ENCODE measurements at regions not wholly inside any gene's neighbourhood (a gene's known extent, or its start where the extent isn't known, plus 50 kb on each side); places are given as distances from the start of the nearest gene placed in this dataset.

DNA sequence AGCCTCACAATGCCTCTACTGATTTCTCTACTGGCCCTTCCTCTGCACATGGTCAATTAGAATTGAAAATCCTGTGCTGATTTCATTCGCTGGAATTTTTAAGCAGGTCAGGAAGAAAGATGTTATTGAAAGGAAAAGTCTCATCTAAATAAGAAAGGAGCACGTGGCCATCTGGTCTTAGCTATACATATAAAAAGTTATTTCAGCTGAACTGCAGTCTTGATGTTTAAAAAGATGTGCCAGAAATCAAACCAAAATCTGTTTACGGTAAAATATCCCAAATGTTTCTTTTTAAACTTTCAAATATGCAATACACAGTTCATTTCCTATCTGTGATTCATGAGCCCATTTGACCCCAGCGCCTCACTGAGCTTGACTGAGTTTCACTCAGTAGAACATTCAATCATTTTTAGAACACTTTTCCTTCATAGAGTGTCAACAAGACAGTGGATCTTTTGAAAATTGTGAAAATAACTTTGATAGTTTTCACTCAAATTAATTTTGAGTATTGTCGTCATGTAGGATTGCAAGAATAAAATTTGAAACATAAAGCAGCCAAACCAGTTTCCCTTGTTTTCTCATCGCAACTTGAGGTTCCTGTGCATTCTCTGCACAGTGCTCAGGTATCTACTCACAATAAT is 293.6 kb downstream of the PTPRC start:
- Mint-ChIP-seq H3K36me3 (ENCODE audit: insufficient read depth in 2 of 2) (no peaks in the 10 kb centered on the region), H3K27ac (peak overlapping the region; percentile 85), H3K9me3 (no peaks in the 10 kb centered on the region), H3K4me1 (ENCODE audit: low read depth) (peaks cover 35% of the 10 kb centered on the region), H3K27me3 (ENCODE audit: low read depth) (no peaks in the 10 kb centered on the region), H3K4me3 (peak overlapping the region; percentile 74 to 93)
- ATAC-seq (replicated peaks in 1 of 2) (no peak), DNase-seq (peak in 1 of 2 donors; percentile 15)

DNA sequence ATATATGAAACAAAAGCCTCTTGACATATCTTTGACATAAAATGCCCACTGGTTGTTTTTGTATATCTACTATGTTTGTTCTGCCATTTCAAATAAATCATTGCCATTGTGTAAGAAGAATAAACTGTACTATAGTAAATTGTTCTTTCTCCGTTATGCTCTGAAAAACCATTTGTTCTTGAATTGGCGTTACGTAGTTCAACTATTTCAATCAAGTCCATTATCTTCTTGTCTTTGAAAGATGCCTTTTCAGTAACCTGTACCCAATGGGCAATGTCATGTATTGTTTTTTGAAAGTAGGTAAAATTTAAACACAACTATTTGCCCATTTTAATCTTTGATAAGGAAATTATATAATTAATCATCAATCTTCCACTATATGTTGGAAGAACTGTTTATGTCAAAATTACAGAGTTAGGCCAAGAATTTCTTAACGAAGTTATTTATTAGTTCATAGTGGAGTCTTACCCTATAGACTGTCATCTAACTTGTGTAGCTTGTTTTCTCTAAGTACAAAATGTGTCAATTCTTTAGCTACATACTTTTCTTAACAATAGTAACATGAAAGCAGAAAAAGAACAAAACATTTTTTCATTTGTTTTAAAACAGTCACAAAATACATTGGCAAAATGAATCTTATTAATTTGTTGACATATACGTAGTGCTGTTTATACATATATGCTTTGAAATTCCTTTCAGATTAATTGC is 294.8 kb downstream of the PTPRC start:
- no peaks in the 10 kb centered on the region for H3K36me3 Mint-ChIP-seq (ENCODE audit: insufficient read depth in 2 of 2)
- no peaks in the 10 kb centered on the region for H3K9me3 Mint-ChIP-seq
- H3K4me3 Mint-ChIP-seq, result no peak overlapping the region
- H3K27me3 Mint-ChIP-seq (ENCODE audit: low read depth), result no peaks in the 10 kb centered on the region
- no peak for DNase-seq
- no peak overlapping the region for H3K27ac Mint-ChIP-seq
- no peak for ATAC-seq (replicated peaks in 1 of 2)
- H3K4me1 Mint-ChIP-seq (ENCODE audit: low read depth), result peaks cover 39% of the 10 kb centered on the region

- H3K9me3 Mint-ChIP-seq, result no peaks in the 10 kb centered on the region
- H3K27ac Mint-ChIP-seq, result no peak overlapping the region
- peaks cover 32% of the 10 kb centered on the region for H3K4me1 Mint-ChIP-seq (ENCODE audit: low read depth)
- no peaks in the 10 kb centered on the region for H3K36me3 Mint-ChIP-seq (ENCODE audit: insufficient read depth in 2 of 2)
- no peak for DNase-seq
- no peak for ATAC-seq (replicated peaks in 1 of 2)
- H3K27me3 Mint-ChIP-seq (ENCODE audit: low read depth), result no peaks in the 10 kb centered on the region
- no peak overlapping the region for H3K4me3 Mint-ChIP-seq
Measured at GRCh38 chr1:198934426-198934825, 295.6 kb downstream of the PTPRC start.

DNA sequence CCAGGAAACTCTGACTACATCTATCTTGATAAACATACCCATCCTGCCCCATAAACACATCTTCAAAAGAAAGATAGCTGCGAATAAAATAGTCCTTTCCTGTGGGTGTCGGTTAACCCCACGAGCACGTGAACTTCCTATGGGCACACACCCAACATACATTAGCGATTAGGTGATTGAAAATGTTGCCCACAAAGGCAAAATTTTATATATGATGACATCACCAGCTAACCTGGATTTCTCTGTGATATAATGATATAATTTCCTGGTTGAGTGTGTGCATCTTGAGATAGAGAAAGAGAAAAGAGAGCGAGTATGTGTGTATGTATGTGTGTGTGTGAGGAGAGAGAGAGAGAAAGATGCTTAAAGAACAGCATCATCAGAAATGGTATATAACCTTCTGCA is 296.1 kb downstream of the PTPRC start:
- Mint-ChIP-seq H3K4me1 (ENCODE audit: low read depth) (peaks cover 27% of the 10 kb centered on the region), H3K36me3 (ENCODE audit: insufficient read depth in 2 of 2) (no peaks in the 10 kb centered on the region), H3K27ac (no peak overlapping the region), H3K9me3 (no peaks in the 10 kb centered on the region), H3K27me3 (ENCODE audit: low read depth) (no peaks in the 10 kb centered on the region), H3K4me3 (no peak overlapping the region)
- peak; percentile 44 to 52 for DNase-seq
- ATAC-seq (replicated peaks in 1 of 2), result peak; percentile 48 to 55

DNA sequence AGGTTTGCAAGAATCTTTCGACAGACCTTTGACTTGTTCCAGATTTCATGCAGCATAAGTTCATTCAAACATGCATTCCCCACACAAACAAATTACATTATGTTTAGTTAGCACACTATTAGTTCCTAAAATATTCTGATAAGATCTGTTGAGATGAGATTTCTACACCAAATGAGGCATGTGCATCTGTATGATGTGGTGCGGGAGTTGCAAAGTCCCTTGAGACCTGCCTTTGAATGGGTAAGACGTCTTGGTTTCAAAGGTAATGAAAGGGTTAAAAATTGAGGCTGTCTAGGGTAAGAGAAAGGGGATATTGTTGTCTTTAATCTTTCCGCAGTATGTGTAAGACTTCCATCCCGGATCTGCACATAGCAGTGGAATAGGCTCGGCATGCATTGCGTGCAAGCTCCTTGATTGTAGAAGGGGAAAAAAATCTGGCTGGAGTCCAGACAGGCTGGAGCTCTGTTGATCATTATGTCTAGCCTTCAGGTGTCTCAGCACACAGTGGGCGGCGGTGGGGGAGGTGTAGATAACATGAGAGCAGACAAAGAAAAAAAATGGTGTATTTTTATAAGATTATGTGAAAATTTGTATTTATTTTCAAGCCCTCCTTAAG is 296.6 kb downstream of the PTPRC start:
- Mint-ChIP-seq H3K9me3 (no peaks in the 10 kb centered on the region), H3K27me3 (ENCODE audit: low read depth) (no peaks in the 10 kb centered on the region), H3K36me3 (ENCODE audit: insufficient read depth in 2 of 2) (no peaks in the 10 kb centered on the region), H3K4me1 (ENCODE audit: low read depth) (peaks cover 23% of the 10 kb centered on the region), H3K27ac (no peak overlapping the region), H3K4me3 (no peak overlapping the region)
- DNase-seq (peak; percentile 55 to 63), ATAC-seq (replicated peaks in 1 of 2) (peak; percentile 17 to 36)

GRCh38 chr1:198936371-198937083 is 297.7 kb downstream of the PTPRC start:
- H3K4me3 Mint-ChIP-seq, result no peak overlapping the region
- peaks cover 0 to under 1% of the 10 kb centered on the region in 2 donors for H3K36me3 Mint-ChIP-seq (ENCODE audit: insufficient read depth in 2 of 2)
- peaks cover 23% of the 10 kb centered on the region for H3K4me1 Mint-ChIP-seq (ENCODE audit: low read depth)
- H3K9me3 Mint-ChIP-seq, result no peaks in the 10 kb centered on the region
- H3K27ac Mint-ChIP-seq, result peak overlapping the region; percentile 82
- no peak for ATAC-seq (replicated peaks in 1 of 2)
- no peaks in the 10 kb centered on the region for H3K27me3 Mint-ChIP-seq (ENCODE audit: low read depth)
- DNase-seq, result no peak

DNA sequence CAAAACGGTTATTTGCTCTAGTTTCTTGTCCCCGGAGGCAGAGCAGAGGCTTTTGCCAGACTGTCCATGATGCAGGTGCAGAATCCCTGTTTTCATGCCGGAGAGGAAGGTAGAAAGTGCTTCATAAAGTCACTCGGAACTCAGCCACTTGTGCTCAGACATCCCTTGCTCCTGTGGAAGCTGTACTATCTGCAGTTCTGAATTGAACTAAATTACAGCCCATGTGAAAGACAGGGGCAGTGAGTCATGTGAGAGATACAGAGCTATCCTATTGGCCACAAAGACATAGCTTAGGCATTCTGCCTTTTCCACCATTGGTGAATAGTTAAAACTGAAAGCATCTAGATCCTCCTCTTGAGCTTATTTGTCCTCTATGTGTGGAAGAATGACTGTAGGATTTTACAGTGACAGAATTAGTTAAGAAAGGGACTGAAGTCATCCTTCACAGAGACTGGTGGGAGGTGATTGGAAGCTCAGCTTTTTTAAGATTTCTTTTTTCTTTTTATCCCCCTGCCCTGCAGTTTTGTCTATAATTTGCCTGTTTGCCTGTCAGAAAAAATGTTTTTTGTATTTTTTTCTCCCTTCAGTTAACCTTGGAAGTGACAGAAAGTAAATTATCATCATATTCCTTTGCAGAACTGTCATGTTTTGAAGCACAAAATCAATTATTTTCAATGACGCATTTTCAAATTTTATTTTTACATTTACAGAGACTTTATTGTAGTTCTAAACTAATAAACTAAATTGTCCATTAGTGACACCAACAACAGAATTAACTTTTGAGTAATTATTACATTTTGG is 298.6 kb downstream of the PTPRC start:
- Mint-ChIP-seq H3K4me3 (no peak overlapping the region), H3K4me1 (ENCODE audit: low read depth) (peaks cover 20% of the 10 kb centered on the region), H3K27ac (peak overlapping the region; percentile 82), H3K27me3 (ENCODE audit: low read depth) (no peaks in the 10 kb centered on the region), H3K9me3 (no peaks in the 10 kb centered on the region), H3K36me3 (ENCODE audit: insufficient read depth in 2 of 2) (peaks cover 0 to 2% of the 10 kb centered on the region in 2 donors)
- ATAC-seq (replicated peaks in 1 of 2) (peak; percentile 95 to 96), DNase-seq (peak; percentile 44 to 49)

DNA sequence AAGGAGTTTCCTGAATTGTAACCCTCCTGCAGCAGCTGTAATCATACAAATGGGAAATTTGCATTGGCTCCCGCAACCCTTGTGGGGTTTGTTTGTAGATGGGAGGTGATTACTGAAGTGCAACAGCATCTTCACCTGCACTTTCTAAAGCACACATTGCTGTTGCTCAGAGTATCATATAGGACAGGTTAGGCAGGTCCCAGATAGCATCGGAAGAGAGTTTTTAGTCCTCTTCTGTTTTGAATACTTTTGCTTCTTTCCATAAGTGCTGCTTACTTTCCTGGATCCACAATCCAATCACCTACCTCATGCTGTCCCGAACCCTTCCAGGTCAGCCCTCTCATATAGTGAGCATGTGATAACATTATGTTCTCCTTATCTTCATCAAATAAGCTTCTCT is 300.4 kb downstream of the PTPRC start:
- H3K9me3 Mint-ChIP-seq, result no peaks in the 10 kb centered on the region
- DNase-seq, result no peak
- ATAC-seq (replicated peaks in 1 of 2), result no peak
- no peaks in the 10 kb centered on the region for H3K27me3 Mint-ChIP-seq (ENCODE audit: low read depth)
- H3K4me1 Mint-ChIP-seq (ENCODE audit: low read depth), result peaks cover 10% of the 10 kb centered on the region
- H3K36me3 Mint-ChIP-seq (ENCODE audit: insufficient read depth in 2 of 2), result peaks cover 0 to 2% of the 10 kb centered on the region in 2 donors
- no peak overlapping the region for H3K4me3 Mint-ChIP-seq
- H3K27ac Mint-ChIP-seq, result no peak overlapping the region

DNA sequence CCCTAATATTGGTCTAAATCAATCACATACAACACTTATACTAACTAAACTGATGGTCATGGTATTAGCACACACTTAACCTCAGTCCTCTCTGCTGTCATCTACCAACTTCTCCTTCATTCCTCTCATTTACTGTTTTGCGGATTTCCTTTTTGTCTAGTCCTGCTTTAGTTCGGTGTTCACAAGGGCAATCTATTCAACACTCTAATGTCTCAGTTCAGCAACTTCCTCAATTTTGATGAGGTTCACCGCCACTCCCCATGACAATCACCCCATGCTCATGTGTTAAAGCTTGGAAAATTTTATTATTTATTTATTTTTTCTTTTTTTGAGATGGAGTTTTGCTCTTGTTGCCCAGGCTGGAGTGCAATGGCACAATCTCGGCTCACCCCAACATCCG is 301.1 kb downstream of the PTPRC start:
- Mint-ChIP-seq H3K27me3 (ENCODE audit: low read depth) (no peaks in the 10 kb centered on the region), H3K4me3 (no peak overlapping the region), H3K36me3 (ENCODE audit: insufficient read depth in 2 of 2) (peaks cover 0 to 2% of the 10 kb centered on the region in 2 donors), H3K9me3 (no peaks in the 10 kb centered on the region), H3K4me1 (ENCODE audit: low read depth) (peaks cover 10% of the 10 kb centered on the region), H3K27ac (no peak overlapping the region)
- no peak for ATAC-seq (replicated peaks in 1 of 2)
- DNase-seq, result no peak

- ATAC-seq (replicated peaks in 1 of 2), result no peak
- Mint-ChIP-seq H3K27ac (no peak overlapping the region), H3K27me3 (ENCODE audit: low read depth) (no peaks in the 10 kb centered on the region), H3K4me3 (no peak overlapping the region), H3K9me3 (no peaks in the 10 kb centered on the region), H3K4me1 (ENCODE audit: low read depth) (peaks cover 6% of the 10 kb centered on the region), H3K36me3 (ENCODE audit: insufficient read depth in 2 of 2) (peaks cover 0 to 2% of the 10 kb centered on the region in 2 donors)
- DNase-seq, result no peak
Measured at GRCh38 chr1:198942466-198942865, 303.6 kb downstream of the PTPRC start.

- ATAC-seq (replicated peaks in 1 of 2) (no peak), DNase-seq (no peak)
- Mint-ChIP-seq H3K9me3 (no peaks in the 10 kb centered on the region), H3K27ac (no peak overlapping the region), H3K4me3 (no peak overlapping the region), H3K4me1 (ENCODE audit: low read depth) (no peaks in the 10 kb centered on the region), H3K27me3 (ENCODE audit: low read depth) (no peaks in the 10 kb centered on the region), H3K36me3 (ENCODE audit: insufficient read depth in 2 of 2) (peaks cover 0 to 2% of the 10 kb centered on the region in 2 donors)
Measured at GRCh38 chr1:198943484-198944187, 304.8 kb downstream of the PTPRC start.

GRCh38 chr1:198947456-198947855 is 308.6 kb downstream of the PTPRC start:
- H3K9me3 Mint-ChIP-seq, result no peaks in the 10 kb centered on the region
- ATAC-seq (replicated peaks in 1 of 2), result no peak
- no peak for DNase-seq
- H3K27ac Mint-ChIP-seq, result no peak overlapping the region
- no peaks in the 10 kb centered on the region for H3K36me3 Mint-ChIP-seq (ENCODE audit: insufficient read depth in 2 of 2)
- no peaks in the 10 kb centered on the region for H3K4me1 Mint-ChIP-seq (ENCODE audit: low read depth)
- H3K4me3 Mint-ChIP-seq, result no peak overlapping the region
- no peaks in the 10 kb centered on the region for H3K27me3 Mint-ChIP-seq (ENCODE audit: low read depth)
